Sigmoid colon (tissue), 6 donors: ENCODE measurements at regions not wholly inside any gene's neighbourhood (a gene's known extent, or its start where the extent isn't known, plus 50 kb on each side); places are given as distances from the start of the nearest gene placed in this dataset.

Source experiments
- DNase-seq: peaks from one replicate; pipeline ENCODE4 v3.0.0-alpha.2; 2019
- H3K27ac ChIP-seq, 4 donors: fragments of 200-600 bp; sonication (generic); one replicate each; pipeline ENCODE4 v1.5.1; 2016 to 2019; ENCODE audit warnings: mild to moderate bottlenecking in 1 of 4
- H3K27me3 ChIP-seq, 3 donors: fragments of 200-600 bp; sonication (generic); one replicate each; pipeline ENCODE4 v1.5.1; 2019; ENCODE audit warnings: mild to moderate bottlenecking in 1 of 3
- H3K36me3 ChIP-seq, 4 donors: fragments of 200-600 bp; sonication (generic); one replicate each; pipeline ENCODE4 v1.5.1; 2016 to 2019
- H3K4me1 ChIP-seq, 4 donors: fragments of 200-600 bp; sonication (generic); one replicate each; pipeline ENCODE4 v1.5.1; 2017 to 2019
- H3K4me3 ChIP-seq, 4 donors: fragments of 200-600 bp; sonication (generic); one replicate each; pipeline ENCODE4 v1.5.1; 2017 to 2019; ENCODE audit warnings: mild to moderate bottlenecking in 2 of 4, moderate library complexity in 1 of 4
- H3K9me3 ChIP-seq, 4 donors: fragments of 200-600 bp in 3 of 4; sonication (generic) in 3 of 4; one replicate each; pipeline versions ENCODE4 v1.5.1 to v1.6.1; 2013 to 2019
- EP300 ChIP-seq, 4 donors: sonication (generic); formaldehyde crosslinking; IDR thresholded peaks; one replicate each; pipeline ENCODE4 v1.6.1; 2017; ENCODE audit warnings: antibody characterized with exemption in 4 of 4
- POLR2A ChIP-seq, 2 donors: fragments of 450-650 bp; IDR thresholded peaks; one replicate each; pipeline ENCODE4 v1.6.1; 2016; ENCODE audit warnings: antibody characterized with exemption in 2 of 2, mild to moderate bottlenecking in 2 of 2, moderate library complexity in 2 of 2
- POLR2AphosphoS5 ChIP-seq, 4 donors: sonication (generic); formaldehyde crosslinking; IDR thresholded peaks; one replicate each; pipeline ENCODE4 v1.6.1; 2017; ENCODE audit warnings: antibody characterized with exemption in 4 of 4
- WGBS, 2 donors: extraction: QIAGEN DNeasy Blood & Tissue Kit; methylation state at CpG; one replicate each; pipeline ENCODE4 v1.1.7; 2013; 5-methylcytosine and 5-hydroxymethylcytosine counted together
- intact Hi-C: fragments of 100-400 bp; cut with DNase I; formaldehyde crosslinking; loops from one replicate; pipeline ENCODE4 v1.15.1; 2023
- TF ChIP-seq, protein P1 (sequence below), 4 experiments: fragments of 450-650 bp in 3 of 4; fragments of 200-600 bp in 1 of 4; IDR thresholded peaks; one replicate each; pipeline ENCODE4 v1.5.1; 2016 to 2019; ENCODE audit warnings: antibody characterized with exemption in 4 of 4, mild to moderate bottlenecking in 3 of 4, moderate library complexity in 2 of 4
- donor health status: healthy with polysubstance abuse.
- donor health status: healthy.

DNA sequence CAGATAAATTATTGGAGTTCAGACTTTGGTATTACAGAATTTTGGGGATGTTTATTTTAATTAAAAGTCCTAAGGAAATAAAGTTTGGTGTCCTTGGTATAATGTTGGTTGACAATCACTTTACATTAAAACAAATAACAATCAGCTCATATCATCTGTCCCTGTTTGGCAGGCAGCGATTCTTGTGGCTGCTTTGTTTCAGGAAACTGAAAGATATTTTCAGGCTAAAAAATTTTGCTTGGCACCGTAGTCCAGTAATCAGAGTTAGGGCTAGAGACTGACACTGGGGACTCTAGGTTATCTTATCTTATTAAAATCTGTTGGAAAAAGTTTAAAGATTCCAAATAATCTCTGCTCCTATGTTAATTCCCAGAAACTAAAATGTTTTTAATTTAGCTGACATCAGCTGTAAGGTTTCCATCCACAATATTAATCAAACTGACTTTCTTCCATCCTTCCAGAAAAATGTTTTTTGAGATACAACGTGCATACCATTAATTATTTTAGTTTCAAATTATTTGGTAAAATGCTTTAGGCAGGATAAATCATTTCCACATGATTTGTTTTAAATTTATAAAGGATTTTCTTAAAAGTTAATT is 97.6 kb downstream of the ZIC5 start:
- no peaks in the 10 kb centered on the region for H3K36me3 ChIP-seq
- no peaks in the 10 kb centered on the region for H3K4me1 ChIP-seq
- H3K27me3 ChIP-seq, result no peaks in the 10 kb centered on the region
- no peak overlapping the region for H3K4me3 ChIP-seq
- TF ChIP-seq POLR2AphosphoS5 (IDR thresholded peaks at IDR 0.05) (no peak), POLR2A (IDR thresholded peaks at IDR 0.05) (no peak), EP300 (IDR thresholded peaks at IDR 0.05) (no peak)
- TF ChIP-seq, protein P1, sequence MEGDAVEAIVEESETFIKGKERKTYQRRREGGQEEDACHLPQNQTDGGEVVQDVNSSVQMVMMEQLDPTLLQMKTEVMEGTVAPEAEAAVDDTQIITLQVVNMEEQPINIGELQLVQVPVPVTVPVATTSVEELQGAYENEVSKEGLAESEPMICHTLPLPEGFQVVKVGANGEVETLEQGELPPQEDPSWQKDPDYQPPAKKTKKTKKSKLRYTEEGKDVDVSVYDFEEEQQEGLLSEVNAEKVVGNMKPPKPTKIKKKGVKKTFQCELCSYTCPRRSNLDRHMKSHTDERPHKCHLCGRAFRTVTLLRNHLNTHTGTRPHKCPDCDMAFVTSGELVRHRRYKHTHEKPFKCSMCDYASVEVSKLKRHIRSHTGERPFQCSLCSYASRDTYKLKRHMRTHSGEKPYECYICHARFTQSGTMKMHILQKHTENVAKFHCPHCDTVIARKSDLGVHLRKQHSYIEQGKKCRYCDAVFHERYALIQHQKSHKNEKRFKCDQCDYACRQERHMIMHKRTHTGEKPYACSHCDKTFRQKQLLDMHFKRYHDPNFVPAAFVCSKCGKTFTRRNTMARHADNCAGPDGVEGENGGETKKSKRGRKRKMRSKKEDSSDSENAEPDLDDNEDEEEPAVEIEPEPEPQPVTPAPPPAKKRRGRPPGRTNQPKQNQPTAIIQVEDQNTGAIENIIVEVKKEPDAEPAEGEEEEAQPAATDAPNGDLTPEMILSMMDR (IDR thresholded peaks at IDR 0.05), result no peak
- DNase-seq, result no peak
- H3K9me3 ChIP-seq, result no peaks in the 10 kb centered on the region
- intact Hi-C loops, result no loop called here
- 68 to 88% methylated on average over 3 of the region's 3 CpGs for WGBS, 2 donors
- no peak overlapping the region for H3K27ac ChIP-seq

DNA sequence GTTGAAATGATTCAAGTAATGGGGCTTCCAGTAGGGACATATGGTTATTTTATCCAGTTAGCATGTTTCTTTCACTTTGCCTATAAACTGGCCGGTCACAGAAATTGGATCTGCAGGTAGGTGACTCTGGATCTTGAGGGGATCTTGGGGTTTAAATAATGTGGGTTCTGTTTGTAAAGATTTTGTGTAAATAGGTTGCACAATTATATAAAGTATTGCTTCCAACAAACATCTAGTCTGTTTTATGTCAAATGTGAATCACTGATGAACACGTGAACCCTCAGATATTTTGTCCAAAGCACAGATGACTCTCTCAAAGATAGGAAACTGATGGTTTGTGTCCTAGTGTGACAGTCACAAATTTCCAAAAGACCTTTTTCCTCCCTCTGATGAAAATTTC is 98.4 kb downstream of the ZIC5 start:
- TF ChIP-seq POLR2AphosphoS5 (IDR thresholded peaks at IDR 0.05), result no peak
- TF ChIP-seq POLR2A (IDR thresholded peaks at IDR 0.05), result no peak
- TF ChIP-seq EP300 (IDR thresholded peaks at IDR 0.05), result no peak
- TF ChIP-seq, protein P1 (IDR thresholded peaks at IDR 0.05), result no peak

DNA sequence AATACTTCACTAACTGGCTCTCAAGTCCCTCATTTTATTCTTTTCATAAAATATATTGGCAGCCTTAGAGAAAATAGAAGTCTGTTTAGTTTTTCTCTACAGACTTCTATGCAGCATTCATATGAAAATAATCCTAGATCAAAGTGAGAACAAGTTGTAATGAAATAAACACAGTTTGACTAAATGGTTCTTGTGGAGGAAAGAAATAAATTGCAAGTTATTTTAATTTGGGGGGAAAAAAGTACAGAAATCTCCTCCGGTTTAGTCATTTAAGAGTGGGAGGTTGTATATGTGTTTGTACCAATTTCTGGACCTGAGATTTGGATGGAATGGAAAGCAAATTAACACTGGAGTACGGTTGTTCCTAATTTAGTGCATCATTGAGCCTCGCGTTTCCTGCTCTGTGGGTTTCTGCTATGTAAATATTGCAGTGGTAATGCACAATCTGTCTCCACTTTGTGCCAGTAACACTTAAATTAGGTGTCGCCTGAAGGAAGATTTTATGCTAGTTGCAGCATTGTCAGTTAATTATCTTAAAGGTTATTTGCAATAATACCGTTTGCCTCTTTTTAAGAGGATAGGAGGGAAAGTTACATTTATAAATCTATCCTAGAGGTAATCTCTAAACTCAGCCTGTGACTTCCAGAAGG is 100.2 kb downstream of the ZIC5 start:
- no peak for TF ChIP-seq POLR2AphosphoS5 (IDR thresholded peaks at IDR 0.05)
- TF ChIP-seq, protein P1 (IDR thresholded peaks at IDR 0.05), result no peak
- TF ChIP-seq POLR2A (IDR thresholded peaks at IDR 0.05), result no peak
- no peak for TF ChIP-seq EP300 (IDR thresholded peaks at IDR 0.05)
- Histone ChIP-seq H3K36me3 (no peaks in the 10 kb centered on the region), H3K9me3 (no peaks in the 10 kb centered on the region), H3K4me3 (no peak overlapping the region), H3K27ac (no peak overlapping the region), H3K27me3 (no peaks in the 10 kb centered on the region), H3K4me1 (no peaks in the 10 kb centered on the region)
- intact Hi-C loops, result no loop called here
- DNase-seq, result no peak
- WGBS, 2 donors, result 10 to 37% methylated on average over 6 of the region's 6 CpGs

More for the DNA sequence above, 98.4 kb downstream of the ZIC5 start:
- 92% methylated on average over 2 of the region's 2 CpGs for WGBS, 2 donors
- no peaks in the 10 kb centered on the region for H3K9me3 ChIP-seq
- no peaks in the 10 kb centered on the region for H3K4me1 ChIP-seq
- no peak overlapping the region for H3K4me3 ChIP-seq
- H3K27ac ChIP-seq, result no peak overlapping the region
- no peaks in the 10 kb centered on the region for H3K27me3 ChIP-seq
- no peak for DNase-seq
- intact Hi-C loops, result no loop called here
- no peaks in the 10 kb centered on the region for H3K36me3 ChIP-seq

DNA sequence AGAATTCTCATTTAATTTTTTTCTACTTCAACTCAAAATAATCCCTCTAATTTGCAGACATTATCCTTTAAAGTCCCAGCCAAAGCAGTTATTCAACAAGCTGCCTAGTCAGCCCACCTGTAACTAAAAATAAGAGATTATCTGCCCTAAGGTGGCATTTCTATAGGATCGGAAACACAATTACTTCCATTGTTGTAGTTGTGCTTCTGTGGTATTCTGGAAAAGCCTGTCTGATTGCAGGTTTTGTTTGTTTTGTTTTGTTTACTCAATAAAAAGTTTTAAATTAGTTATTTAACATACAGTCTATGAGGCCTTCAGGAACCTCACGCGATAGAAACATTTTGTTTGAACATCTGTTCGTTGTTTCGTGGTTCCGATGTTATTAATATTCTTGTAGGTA is 101.0 kb downstream of the ZIC5 start:
- intact Hi-C loops, result no loop called here
- H3K27me3 ChIP-seq, result no peaks in the 10 kb centered on the region
- no peak overlapping the region for H3K4me3 ChIP-seq
- no peaks in the 10 kb centered on the region for H3K4me1 ChIP-seq
- H3K27ac ChIP-seq, result no peak overlapping the region
- 19 to 71% methylated on average over 6 of the region's 6 CpGs for WGBS, 2 donors
- TF ChIP-seq EP300 (IDR thresholded peaks at IDR 0.05) (no peak), POLR2A (IDR thresholded peaks at IDR 0.05) (no peak)
- TF ChIP-seq, protein P1 (IDR thresholded peaks at IDR 0.05), result no peak
- DNase-seq, result no peak
- H3K9me3 ChIP-seq, result no peaks in the 10 kb centered on the region
- no peaks in the 10 kb centered on the region for H3K36me3 ChIP-seq

DNA sequence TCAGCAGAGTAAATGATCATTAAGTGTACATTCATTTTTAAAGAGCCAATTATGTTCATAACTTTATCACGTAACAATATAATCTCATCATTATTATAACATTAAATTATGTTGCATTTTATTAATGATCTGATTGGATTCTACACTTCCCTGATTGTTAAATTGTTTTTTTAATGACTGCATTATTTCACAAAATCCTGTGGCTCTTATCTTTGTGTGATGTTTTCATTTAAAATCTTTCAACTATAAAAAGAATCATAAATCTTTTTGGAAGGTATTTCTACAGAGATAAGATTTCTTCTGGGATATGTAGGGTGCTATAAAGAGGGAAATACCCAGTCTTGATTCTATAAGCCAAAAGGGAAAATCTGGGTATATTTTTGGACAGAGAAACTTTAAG is 101.7 kb downstream of the ZIC5 start:
- Histone ChIP-seq H3K9me3 (no peaks in the 10 kb centered on the region), H3K4me3 (no peak overlapping the region), H3K27me3 (no peaks in the 10 kb centered on the region), H3K27ac (no peak overlapping the region), H3K36me3 (no peaks in the 10 kb centered on the region), H3K4me1 (no peaks in the 10 kb centered on the region)
- WGBS, 2 donors, result 77 to 92% methylated on average over 1 of the region's 1 CpG
- intact Hi-C loops, result no loop called here
- TF ChIP-seq POLR2AphosphoS5 (IDR thresholded peaks at IDR 0.05), result no peak
- no peak for TF ChIP-seq EP300 (IDR thresholded peaks at IDR 0.05)
- no peak for TF ChIP-seq POLR2A (IDR thresholded peaks at IDR 0.05)
- TF ChIP-seq, protein P1 (IDR thresholded peaks at IDR 0.05), result no peak
- DNase-seq, result no peak
